Activated naive CD8-positive, alpha-beta T cell treated with anti-CD3 and anti-CD28 coated beads, Interleukin-2, amount 10 ng/mL, durations not matched to agents 7 days and 5 days (primary cell): ENCODE measurements at regions not wholly inside any gene's neighbourhood (a gene's known extent, or its start where the extent isn't known, plus 50 kb on each side); places are given as distances from the start of the nearest gene placed in this dataset.

ENCODE experiments used
- ATAC-seq: fragments of 150-1000 bp; cut with Tn5 transposase; one replicate; pipeline ENCODE4 v1.10.0; 2021; ENCODE audit warnings: low read depth, moderate library complexity
- POLR2A ChIA-PET: fragments of 350-600 bp; sonication (Branson Sonifier 250); formaldehyde crosslinking; loops from one replicate; lab custom pipeline; 2021; ENCODE audit warnings: antibody characterized with exemption; lab: Charles Lee
- DNase-seq: peaks from one replicate; pipeline ENCODE4 v3.0.0; 2021
- H3K27ac Mint-ChIP-seq: one replicate; pipeline ENCODE4 v1.8.0; 2022; ENCODE audit warnings: mild to moderate bottlenecking, mixed read lengths
- H3K27me3 Mint-ChIP-seq: one replicate; pipeline ENCODE4 v1.8.0; 2022; ENCODE audit warnings: mild to moderate bottlenecking, moderate library complexity, mixed read lengths
- H3K36me3 Mint-ChIP-seq: one replicate; pipeline ENCODE4 v1.8.0; 2021; ENCODE audit warnings: mild to moderate bottlenecking, mixed read lengths
- H3K4me1 Mint-ChIP-seq: one replicate; pipeline ENCODE4 v1.8.0; 2021; ENCODE audit warnings: mixed read lengths
- H3K4me3 Mint-ChIP-seq: one replicate; pipeline ENCODE4 v1.8.0; 2022; ENCODE audit warnings: mild to moderate bottlenecking, moderate library complexity, mixed read lengths
- H3K9me3 Mint-ChIP-seq: one replicate; pipeline ENCODE4 v1.8.0; 2021; ENCODE audit warnings: mixed read lengths

DNA sequence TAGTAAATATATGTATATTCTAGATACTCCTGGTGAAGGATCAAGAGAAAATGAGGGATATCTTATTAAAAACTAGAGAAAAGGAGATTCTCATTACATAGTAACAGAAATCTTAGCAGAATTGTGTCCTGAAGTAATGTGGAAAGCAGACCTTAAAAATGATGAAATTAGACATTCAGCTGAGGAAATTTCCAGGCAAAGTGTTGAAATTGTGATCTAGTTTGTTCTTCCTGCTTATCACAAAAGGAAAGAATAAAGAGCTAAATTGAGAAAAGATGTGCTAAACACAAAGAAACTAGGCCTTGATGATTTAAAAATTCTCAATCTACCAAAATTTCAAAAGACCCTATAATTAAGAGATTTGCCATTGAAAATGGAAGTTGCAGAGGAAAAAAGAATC, 362.6 kb upstream of the PLSCR5 start:
- H3K27ac Mint-ChIP-seq: no peak overlapping the region

DNA sequence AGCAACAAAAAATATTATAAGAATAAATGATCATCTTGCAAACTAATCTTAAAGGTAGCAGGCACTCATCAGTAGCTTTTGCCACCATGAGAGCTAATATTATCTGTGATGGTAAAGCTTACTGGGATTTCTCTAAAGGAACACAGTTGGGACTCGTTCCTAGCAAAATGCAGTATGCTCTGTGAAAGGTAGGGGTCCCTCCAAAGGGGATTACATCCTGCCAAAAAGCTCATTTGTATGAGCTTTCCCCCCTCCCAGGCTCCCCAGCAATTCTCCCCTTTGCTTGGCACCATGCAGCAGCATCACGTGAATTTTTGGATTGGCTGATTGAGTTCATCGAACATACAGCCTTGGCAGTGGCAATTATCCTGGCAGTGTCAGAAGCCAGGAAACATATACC, 361.0 kb upstream of the PLSCR5 start:
- no peak overlapping the region for H3K4me3 Mint-ChIP-seq
- no peaks in the 10 kb centered on the region for H3K27me3 Mint-ChIP-seq
- no peak overlapping the region for H3K27ac Mint-ChIP-seq
- no peaks in the 10 kb centered on the region for H3K36me3 Mint-ChIP-seq
- ATAC-seq (no peak), DNase-seq (no peak)
- POLR2A ChIA-PET: no interaction called here
- no peaks in the 10 kb centered on the region for H3K4me1 Mint-ChIP-seq
- peaks cover 2% of the 10 kb centered on the region for H3K9me3 Mint-ChIP-seq

More for the DNA sequence above, 362.6 kb upstream of the PLSCR5 start:
- Mint-ChIP-seq H3K36me3 (no peaks in the 10 kb centered on the region), H3K4me1 (no peaks in the 10 kb centered on the region), H3K27me3 (no peaks in the 10 kb centered on the region), H3K4me3 (no peak overlapping the region), H3K9me3 (peaks cover 2% of the 10 kb centered on the region)
- POLR2A ChIA-PET: no interaction called here
- DNase-seq (no peak), ATAC-seq (no peak)

DNA sequence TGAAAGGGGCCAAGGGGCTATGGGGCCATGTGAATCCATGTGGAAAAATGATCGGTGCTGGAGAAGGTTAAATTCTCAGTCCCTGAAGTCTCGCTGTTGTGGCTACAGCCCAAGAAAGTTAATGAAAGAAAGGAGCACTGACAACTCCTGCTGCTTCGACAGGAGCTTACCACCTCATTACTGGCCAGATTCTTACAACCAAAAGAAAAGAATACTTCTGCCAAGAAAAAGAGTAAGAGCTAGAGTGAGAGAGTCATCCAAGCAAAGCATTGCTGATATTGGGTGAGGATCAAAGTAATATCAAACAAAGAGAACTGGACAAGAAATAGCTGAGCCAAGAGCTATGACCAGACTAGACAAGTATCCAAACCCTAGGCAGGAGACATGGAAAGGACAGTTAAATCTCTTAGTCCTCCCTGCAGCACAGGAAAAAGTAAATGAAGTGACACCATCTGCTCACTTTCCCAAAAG, 348.4 kb upstream of the PLSCR5 start:
- DNase-seq (no peak), ATAC-seq (no peak)
- POLR2A ChIA-PET: no interaction called here
- no peaks in the 10 kb centered on the region for H3K36me3 Mint-ChIP-seq
- H3K4me1 Mint-ChIP-seq: no peaks in the 10 kb centered on the region
- H3K9me3 Mint-ChIP-seq: no peaks in the 10 kb centered on the region
- no peak overlapping the region for H3K27ac Mint-ChIP-seq
- no peak overlapping the region for H3K4me3 Mint-ChIP-seq
- no peaks in the 10 kb centered on the region for H3K27me3 Mint-ChIP-seq

DNA sequence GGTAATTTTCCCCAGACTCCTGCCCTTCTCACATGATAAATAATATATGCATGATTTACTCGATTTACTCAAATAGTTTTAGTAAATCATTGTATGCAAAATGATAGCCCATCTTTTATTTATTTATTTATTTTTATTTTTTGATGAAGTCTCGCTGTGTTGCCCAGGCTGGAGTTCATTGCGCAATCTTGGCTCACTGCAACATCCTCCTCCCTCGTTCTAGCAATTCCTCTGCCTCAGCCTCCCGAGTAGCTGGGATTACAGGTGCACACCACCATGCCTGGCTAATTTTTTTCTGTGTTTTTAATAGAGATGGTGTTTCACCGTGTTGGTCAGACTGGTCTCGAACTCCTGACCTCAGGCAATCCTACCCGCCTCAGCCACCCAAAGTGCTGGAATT, 343.8 kb upstream of the PLSCR5 start:
- H3K27ac Mint-ChIP-seq: no peak overlapping the region
- no peak for DNase-seq
- H3K4me1 Mint-ChIP-seq: no peaks in the 10 kb centered on the region
- H3K9me3 Mint-ChIP-seq: peaks cover 1% of the 10 kb centered on the region
- no peak for ATAC-seq
- POLR2A ChIA-PET: interaction anchor here (0.6 kb wide), 1 partner anchor 11 kb away, joined by 5 read pairs; no protein-coding TSS in a partner anchor
- no peaks in the 10 kb centered on the region for H3K36me3 Mint-ChIP-seq
- no peak overlapping the region for H3K4me3 Mint-ChIP-seq
- H3K27me3 Mint-ChIP-seq: no peaks in the 10 kb centered on the region

DNA sequence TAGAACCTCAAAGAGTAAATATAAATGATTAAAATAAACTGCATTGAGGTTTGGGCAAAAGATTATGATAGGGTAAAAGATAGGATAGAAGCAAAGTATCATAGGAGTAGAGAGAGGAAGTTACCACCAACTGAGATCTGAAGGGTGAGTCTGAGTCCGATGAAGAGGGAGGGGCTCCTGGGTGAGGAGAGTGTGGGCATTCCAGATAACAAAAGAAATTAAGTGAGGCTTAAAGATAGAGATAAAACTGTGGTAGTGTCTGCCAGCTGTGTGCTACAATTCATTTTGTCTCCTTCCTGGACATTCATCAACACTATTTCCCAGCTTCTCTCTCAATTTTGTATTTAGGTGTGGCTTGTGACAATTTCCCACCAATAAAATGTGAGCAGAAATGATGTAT, 343.0 kb upstream of the PLSCR5 start:
- no peak overlapping the region for H3K27ac Mint-ChIP-seq
- no peak for ATAC-seq
- H3K27me3 Mint-ChIP-seq: no peaks in the 10 kb centered on the region
- no peak for DNase-seq
- H3K4me3 Mint-ChIP-seq: no peak overlapping the region
- peaks cover 1% of the 10 kb centered on the region for H3K9me3 Mint-ChIP-seq
- POLR2A ChIA-PET: no interaction called here
- H3K36me3 Mint-ChIP-seq: no peaks in the 10 kb centered on the region
- H3K4me1 Mint-ChIP-seq: no peaks in the 10 kb centered on the region

DNA sequence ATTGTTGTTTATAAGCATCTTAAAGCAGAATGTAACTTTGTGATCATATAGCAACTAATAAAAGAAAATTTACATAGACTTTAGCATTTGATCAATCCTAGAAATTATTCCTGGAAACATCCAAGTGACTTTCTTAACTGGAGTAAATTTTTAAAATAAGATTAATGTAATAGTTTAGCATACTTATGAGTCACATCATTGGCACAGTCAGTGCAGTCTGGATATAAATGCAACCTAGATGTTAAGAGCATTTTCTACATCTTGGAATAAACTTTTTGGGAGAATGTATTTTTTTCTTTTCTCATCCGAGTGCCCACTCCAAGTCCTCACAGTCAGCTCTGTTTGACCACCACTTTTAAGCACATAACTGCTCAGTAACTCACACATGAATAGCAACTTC, 324.6 kb upstream of the PLSCR5 start:
- no peak for DNase-seq
- no peaks in the 10 kb centered on the region for H3K27me3 Mint-ChIP-seq
- POLR2A ChIA-PET: no interaction called here
- H3K4me3 Mint-ChIP-seq: no peak overlapping the region
- H3K27ac Mint-ChIP-seq: no peak overlapping the region
- no peak for ATAC-seq
- no peaks in the 10 kb centered on the region for H3K4me1 Mint-ChIP-seq
- no peaks in the 10 kb centered on the region for H3K9me3 Mint-ChIP-seq
- no peaks in the 10 kb centered on the region for H3K36me3 Mint-ChIP-seq

DNA sequence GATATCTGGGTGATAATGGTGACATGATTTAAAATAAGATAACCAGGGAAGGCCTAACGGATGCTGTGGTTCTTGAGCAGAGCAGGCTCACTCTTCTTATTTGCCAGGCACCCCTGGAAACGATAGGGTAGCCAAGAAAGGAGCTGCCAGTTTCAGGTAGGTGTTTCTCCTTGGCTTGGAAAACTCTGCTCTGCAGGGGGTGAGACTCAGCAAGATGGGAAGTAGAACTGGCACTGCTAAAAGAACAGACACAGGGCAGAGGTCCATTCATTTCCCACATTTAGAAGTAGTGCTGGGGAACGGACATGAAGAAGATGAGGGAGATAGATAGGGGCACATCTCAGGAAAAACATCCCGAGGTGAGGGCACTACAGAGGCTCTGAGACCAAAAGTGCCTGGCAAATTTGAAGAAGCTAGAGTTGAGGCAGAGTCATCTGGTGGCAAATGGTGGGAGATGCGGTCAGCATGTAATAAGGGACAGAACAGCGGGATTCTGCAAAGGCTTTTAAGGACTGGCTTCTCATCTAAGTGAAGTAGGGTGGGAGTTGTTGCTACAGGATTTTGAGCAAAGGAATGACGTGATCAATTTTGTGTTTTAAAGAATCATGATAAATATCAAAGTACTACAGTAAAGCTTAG, 323.4 kb upstream of the PLSCR5 start:
- Mint-ChIP-seq H3K27me3 (no peaks in the 10 kb centered on the region), H3K36me3 (no peaks in the 10 kb centered on the region), H3K4me1 (no peaks in the 10 kb centered on the region), H3K4me3 (no peak overlapping the region), H3K27ac (no peak overlapping the region), H3K9me3 (no peaks in the 10 kb centered on the region)
- POLR2A ChIA-PET: no interaction called here
- no peak for ATAC-seq
- DNase-seq: no peak

DNA sequence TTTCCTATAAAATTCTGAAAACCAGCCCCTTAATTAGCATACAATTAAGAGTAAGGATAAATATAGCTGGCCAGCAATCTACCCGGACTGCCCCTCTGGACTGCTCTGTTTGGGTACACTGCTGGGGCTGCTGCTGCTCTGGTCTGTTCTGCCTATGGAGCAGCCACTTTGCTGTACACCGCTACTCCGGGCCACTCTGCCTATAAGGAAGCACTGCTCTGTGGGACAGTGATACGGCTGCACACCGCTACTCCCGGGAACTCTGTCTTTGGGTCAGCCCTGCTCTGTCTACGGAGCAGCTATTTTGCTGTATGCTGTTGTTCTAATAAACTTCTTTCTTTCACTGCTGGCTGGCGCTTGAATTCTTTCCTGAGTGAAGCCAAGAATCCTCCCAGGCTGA, 316.5 kb upstream of the PLSCR5 start:
- no peak for ATAC-seq
- no peak for DNase-seq
- Mint-ChIP-seq H3K27ac (no peak overlapping the region), H3K36me3 (no peaks in the 10 kb centered on the region), H3K27me3 (no peaks in the 10 kb centered on the region), H3K9me3 (peaks cover 3% of the 10 kb centered on the region), H3K4me3 (no peak overlapping the region), H3K4me1 (no peaks in the 10 kb centered on the region)
- POLR2A ChIA-PET: no interaction called here

DNA sequence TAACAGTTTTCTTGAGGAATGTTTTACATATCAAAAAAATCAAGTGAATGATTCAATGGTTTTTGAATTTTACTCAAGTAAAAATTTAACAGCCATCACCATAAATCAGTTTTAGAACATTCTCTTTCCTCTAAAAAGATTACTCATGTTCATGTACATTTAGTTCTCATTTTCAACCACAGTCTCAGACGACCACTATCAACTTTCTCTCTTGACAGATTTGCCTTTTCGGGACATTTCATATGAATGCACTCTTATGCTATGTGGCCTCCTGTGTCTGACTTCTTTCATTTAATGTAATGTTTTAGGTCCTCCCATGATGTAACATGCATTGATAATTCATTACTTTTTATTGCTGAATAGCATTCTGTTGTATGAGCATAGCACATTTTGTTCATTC, 309.3 kb upstream of the PLSCR5 start:
- H3K9me3 Mint-ChIP-seq: peaks cover 3% of the 10 kb centered on the region
- POLR2A ChIA-PET: no interaction called here
- ATAC-seq (no peak), DNase-seq (no peak)
- H3K27me3 Mint-ChIP-seq: no peaks in the 10 kb centered on the region
- no peak overlapping the region for H3K4me3 Mint-ChIP-seq
- no peaks in the 10 kb centered on the region for H3K36me3 Mint-ChIP-seq
- H3K4me1 Mint-ChIP-seq: no peaks in the 10 kb centered on the region
- no peak overlapping the region for H3K27ac Mint-ChIP-seq

DNA sequence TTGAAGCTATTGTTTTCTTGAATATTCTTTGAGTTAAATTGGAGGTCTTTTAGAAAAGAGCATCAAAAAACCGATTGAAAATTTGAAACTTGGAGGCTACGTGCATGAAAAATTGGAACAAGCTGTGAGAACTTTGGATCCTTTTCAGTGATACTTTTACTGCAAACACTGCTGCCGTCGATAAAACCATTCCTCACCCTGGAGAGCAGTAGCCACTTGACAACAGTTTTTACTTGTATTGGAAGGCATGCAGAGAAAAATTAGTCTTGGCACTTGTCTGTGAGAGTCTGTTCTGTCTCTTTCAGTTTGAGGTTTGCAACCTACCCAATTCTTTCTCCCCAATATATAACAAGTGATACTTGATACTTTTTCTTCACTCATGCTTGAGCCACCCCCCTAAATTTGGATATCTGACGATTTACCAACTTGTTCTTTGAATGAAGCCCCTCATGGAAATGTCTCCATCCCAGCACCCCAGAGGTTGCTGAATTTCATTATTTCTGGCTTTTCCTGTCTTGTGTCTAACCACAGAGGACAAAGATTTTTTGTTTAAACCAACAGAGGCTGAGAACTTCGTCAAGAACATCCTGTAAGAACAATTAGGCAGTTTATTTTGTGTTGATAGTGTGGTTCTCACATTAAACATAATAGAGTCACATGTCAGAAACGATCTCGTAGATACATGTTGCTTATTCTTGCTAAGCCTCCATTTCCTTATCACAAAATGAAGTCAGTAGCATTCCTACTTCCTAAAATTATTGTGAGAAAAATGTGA, 307.3 kb upstream of the PLSCR5 start:
- Mint-ChIP-seq H3K9me3 (no peaks in the 10 kb centered on the region), H3K4me3 (no peak overlapping the region), H3K27me3 (no peaks in the 10 kb centered on the region), H3K4me1 (no peaks in the 10 kb centered on the region), H3K36me3 (no peaks in the 10 kb centered on the region), H3K27ac (no peak overlapping the region)
- ATAC-seq (no peak), DNase-seq (no peak)
- POLR2A ChIA-PET: no interaction called here

DNA sequence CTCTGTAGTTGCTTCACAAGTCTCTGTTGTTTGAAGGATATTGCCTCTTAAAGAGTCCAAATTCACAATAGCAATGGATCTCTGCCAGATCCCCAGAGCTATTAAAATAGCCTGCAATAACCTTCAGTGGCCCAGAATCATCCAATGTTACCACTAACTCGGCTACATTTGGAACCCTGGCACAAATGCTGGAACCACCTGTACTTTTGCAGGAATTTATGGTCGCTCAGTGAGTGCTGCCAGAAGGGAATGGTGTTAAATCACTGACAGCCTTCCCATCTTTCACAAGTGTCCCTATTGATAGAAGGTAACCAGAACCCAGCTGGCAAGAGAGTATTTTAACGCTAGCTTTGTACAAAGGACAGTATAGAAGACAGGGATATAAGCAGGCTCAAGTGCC, 298.8 kb upstream of the PLSCR5 start:
- H3K27ac Mint-ChIP-seq: no peak overlapping the region
- POLR2A ChIA-PET: no interaction called here
- no peaks in the 10 kb centered on the region for H3K9me3 Mint-ChIP-seq
- ATAC-seq (no peak), DNase-seq (no peak)
- no peaks in the 10 kb centered on the region for H3K27me3 Mint-ChIP-seq
- no peaks in the 10 kb centered on the region for H3K36me3 Mint-ChIP-seq
- no peak overlapping the region for H3K4me3 Mint-ChIP-seq
- no peaks in the 10 kb centered on the region for H3K4me1 Mint-ChIP-seq

DNA sequence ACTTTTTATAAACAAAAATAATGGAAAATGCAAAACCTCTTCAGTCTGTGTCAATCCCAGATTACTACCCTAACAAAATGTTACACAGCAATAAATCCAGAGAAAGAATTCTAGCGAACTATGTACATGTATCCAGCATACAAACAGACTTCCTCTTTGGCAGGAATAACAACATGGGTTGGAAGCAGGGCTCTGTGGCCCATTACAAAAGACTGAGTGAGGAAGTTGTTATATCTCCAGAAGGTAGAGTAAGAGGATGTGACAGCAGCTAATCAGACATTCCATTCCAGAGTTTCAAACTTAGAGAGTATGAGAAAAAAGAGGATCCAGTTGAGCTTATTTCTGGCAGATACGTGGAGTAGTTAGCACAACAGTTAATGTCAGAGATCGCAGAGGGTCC, 294.0 kb upstream of the PLSCR5 start:
- Mint-ChIP-seq H3K4me3 (no peak overlapping the region), H3K4me1 (no peaks in the 10 kb centered on the region), H3K9me3 (no peaks in the 10 kb centered on the region)

DNA sequence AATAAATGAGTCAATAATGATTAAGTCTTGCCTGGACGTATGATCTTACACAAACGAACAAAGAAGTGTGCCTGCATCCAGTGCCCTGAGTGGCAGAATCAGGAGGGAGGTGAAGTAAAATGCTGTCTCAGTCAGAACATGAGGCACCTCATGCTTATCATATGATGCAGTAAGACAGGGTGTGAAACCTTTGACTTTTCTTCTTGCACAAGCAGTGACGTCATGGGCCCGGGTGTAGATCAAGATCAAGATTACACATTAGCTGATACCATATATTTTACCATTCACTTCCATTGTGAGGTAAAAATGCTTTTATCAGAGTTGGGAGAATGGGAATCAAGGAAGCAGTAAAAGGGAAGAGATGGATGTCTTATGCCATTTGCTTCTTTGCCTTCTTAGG, 291.6 kb upstream of the PLSCR5 start:
- DNase-seq (no peak), ATAC-seq (no peak)
- H3K4me3 Mint-ChIP-seq: no peak overlapping the region
- no peaks in the 10 kb centered on the region for H3K4me1 Mint-ChIP-seq
- no peak overlapping the region for H3K27ac Mint-ChIP-seq
- H3K36me3 Mint-ChIP-seq: no peaks in the 10 kb centered on the region
- no peaks in the 10 kb centered on the region for H3K9me3 Mint-ChIP-seq
- POLR2A ChIA-PET: no interaction called here
- H3K27me3 Mint-ChIP-seq: no peaks in the 10 kb centered on the region

More for the DNA sequence above, 294.0 kb upstream of the PLSCR5 start:
- Mint-ChIP-seq H3K27ac (no peak overlapping the region), H3K27me3 (no peaks in the 10 kb centered on the region), H3K36me3 (no peaks in the 10 kb centered on the region)
- no peak for ATAC-seq
- POLR2A ChIA-PET: no interaction called here
- DNase-seq: no peak

DNA sequence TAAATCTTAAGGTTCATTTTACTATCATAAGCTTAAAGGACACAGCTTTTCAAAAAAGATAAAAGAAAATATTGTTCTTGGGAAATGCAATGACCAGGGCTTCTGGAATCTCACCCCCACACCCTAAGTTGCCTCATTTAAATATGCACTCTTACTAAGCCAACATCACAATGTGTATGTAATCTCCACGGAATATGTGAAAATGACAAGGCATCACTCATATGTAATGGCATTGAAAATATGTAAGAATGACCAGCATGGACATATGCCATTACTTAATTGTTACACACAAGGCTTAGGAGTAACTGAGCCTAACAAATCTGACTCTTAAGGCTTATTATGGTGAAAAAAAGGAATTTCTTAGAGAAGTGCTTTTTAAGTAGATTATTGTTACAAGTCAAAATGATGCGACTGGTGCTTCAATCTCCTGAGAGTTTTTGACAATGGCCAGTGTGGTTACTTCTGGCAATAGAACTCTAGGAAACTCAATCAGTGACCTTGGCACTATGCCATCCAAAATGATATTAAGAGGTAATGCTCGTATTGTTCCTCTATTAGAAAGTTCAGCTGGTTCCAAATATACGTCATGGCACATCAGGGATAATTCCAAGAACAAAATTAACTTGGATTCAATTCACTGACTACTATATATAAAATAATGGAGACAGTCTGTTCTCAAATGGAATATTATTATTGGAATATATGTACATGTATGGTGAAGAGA, 290.0 kb upstream of the PLSCR5 start:
- DNase-seq (no peak), ATAC-seq (no peak)
- Mint-ChIP-seq H3K4me1 (no peaks in the 10 kb centered on the region), H3K36me3 (no peaks in the 10 kb centered on the region), H3K4me3 (no peak overlapping the region), H3K27me3 (no peaks in the 10 kb centered on the region), H3K9me3 (no peaks in the 10 kb centered on the region), H3K27ac (no peak overlapping the region)
- POLR2A ChIA-PET: no interaction called here
